Neural cell (in vitro differentiated cells): ENCODE measurements at regions not wholly inside any gene's neighbourhood (a gene's known extent, or its start where the extent isn't known, plus 50 kb on each side); places are given as distances from the start of the nearest gene placed in this dataset.

ENCODE experiments used
- CTCF ChIP-seq: fragments of 450-650 bp; IDR thresholded peaks from 2 replicates; pipeline ENCODE4 v1.5.1; 2014; ENCODE audit warnings: antibody characterized with exemption, mild to moderate bottlenecking, moderate library complexity; ENCODE audit not compliant: poor library complexity, severe bottlenecking
- EP300 ChIP-seq: fragments of 450-650 bp; conservative IDR thresholded peaks from 2 replicates; pipeline ENCODE4 v1.6.1; 2014; ENCODE audit warnings: antibody characterized with exemption, mild to moderate bottlenecking, moderate library complexity; ENCODE audit not compliant: poor library complexity, severe bottlenecking
- EZH2 ChIP-seq: fragments of 200-600, 300-800 bp; shearing (Covaris generic), sonication (generic); IDR thresholded peaks from 2 replicates; pipeline ENCODE4 v1.6.1; 2014; ENCODE audit warnings: antibody characterized with exemption, low read length, borderline replicate concordance, mild to moderate bottlenecking; ENCODE audit not compliant: insufficient read depth, poor library complexity, severe bottlenecking
- POLR2AphosphoS5 ChIP-seq: IDR thresholded peaks from 2 replicates; pipeline ENCODE4 v1.6.1; 2012
- RAD21 ChIP-seq: fragments of 450-650 bp; conservative IDR thresholded peaks from 2 replicates; pipeline ENCODE4 v1.6.1; 2014; ENCODE audit warnings: antibody characterized with exemption, mild to moderate bottlenecking, moderate library complexity
- SMC3 ChIP-seq: fragments of 450-650 bp; conservative IDR thresholded peaks from 2 replicates; pipeline ENCODE4 v1.6.1; 2014; ENCODE audit warnings: antibody characterized with exemption, mild to moderate bottlenecking, moderate library complexity; ENCODE audit not compliant: poor library complexity
- TAF1 ChIP-seq: IDR thresholded peaks from 2 replicates; pipeline ENCODE4 v1.6.1; 2012; ENCODE audit warnings: low read depth

- TF ChIP-seq CTCF (no peak), TAF1 (no peak), EZH2 (no peak), EP300 (no peak), RAD21 (no peak), POLR2AphosphoS5 (no peak), SMC3 (no peak)
These were observed 1027.7 kb downstream of the ARAP2 start for GRCh38 chr4:35216636-35217035.
